OCI-LY1 (cell line): ENCODE measurements at regions not wholly inside any gene's neighbourhood (a gene's known extent, or its start where the extent isn't known, plus 50 kb on each side); places are given as distances from the start of the nearest gene placed in this dataset.

ENCODE experiments used
- H2AFZ ChIP-seq: fragments of 200-600 bp; sonication (generic), shearing (Covaris generic); 2 replicates; pipeline ENCODE4 v1.6.0; 2014; ENCODE audit warnings: antibody characterized with exemption, mild to moderate bottlenecking, low read length
- H3F3A ChIP-seq: fragments of 200-600 bp; sonication (generic), shearing (Covaris generic); 2 replicates; pipeline ENCODE4 v1.6.0; 2014; ENCODE audit warnings: mild to moderate bottlenecking, antibody characterized with exemption, low read length, moderate library complexity; ENCODE audit not compliant: insufficient read depth
- H3K27ac ChIP-seq: fragments of 200-600 bp; sonication (generic); 2 replicates; pipeline ENCODE4 v1.5.1; 2014; ENCODE audit warnings: low read length, mixed run types, mild to moderate bottlenecking, low read depth; ENCODE audit not compliant: poor library complexity, severe bottlenecking
- H3K27me3 ChIP-seq: fragments of 200-600 bp; sonication (generic); 2 replicates; pipeline ENCODE4 v1.6.0; 2014; ENCODE audit warnings: antibody characterized with exemption, mild to moderate bottlenecking, low read length, moderate library complexity; ENCODE audit not compliant: insufficient read depth
- H3K36me3 ChIP-seq: fragments of 200-600 bp; sonication (generic); 2 replicates; pipeline ENCODE4 v1.6.1; 2014; ENCODE audit warnings: mild to moderate bottlenecking, antibody characterized with exemption, low read length, moderate library complexity, mixed read lengths; ENCODE audit not compliant: insufficient read depth
- H3K4me1 ChIP-seq: fragments of 200-600 bp; sonication (generic); 2 replicates; pipeline ENCODE4 v1.5.1; 2014; ENCODE audit warnings: mild to moderate bottlenecking, low read length, moderate library complexity; ENCODE audit not compliant: insufficient read depth, severe bottlenecking
- H3K4me2 ChIP-seq: fragments of 200-600 bp; sonication (generic), shearing (Covaris generic); 2 replicates; pipeline ENCODE4 v1.6.1; 2014; ENCODE audit warnings: low read length
- H3K4me3 ChIP-seq: fragments of 200-600 bp; sonication (generic); 2 replicates; pipeline ENCODE4 v1.5.1; 2014; ENCODE audit warnings: low read length, low read depth, mild to moderate bottlenecking, mixed read lengths; ENCODE audit not compliant: poor library complexity, severe bottlenecking
- H3K79me2 ChIP-seq: fragments of 200-600 bp; shearing (Covaris generic); 2 replicates; pipeline ENCODE4 v1.6.1; 2016; ENCODE audit warnings: mixed run types, low read length, mixed read lengths; ENCODE audit not compliant: insufficient read depth
- H3K9ac ChIP-seq: fragments of 200-600 bp; sonication (generic), shearing (Covaris generic); 2 replicates; pipeline ENCODE4 v1.6.1; 2014; ENCODE audit warnings: mild to moderate bottlenecking, low read length, mixed read lengths
- H3K9me2 ChIP-seq: fragments of 200-600 bp; sonication (generic), shearing (Covaris generic); 2 replicates; pipeline ENCODE4 v1.6.1; 2014; ENCODE audit warnings: low read depth, mild to moderate bottlenecking, low read length, mixed read lengths
- H3K9me3 ChIP-seq: fragments of 200-600 bp; shearing (Covaris generic); 2 replicates; pipeline ENCODE4 v1.6.1; 2014; ENCODE audit warnings: low read length, mixed read lengths
- H4K20me1 ChIP-seq: fragments of 200-600 bp; sonication (generic), shearing (Covaris generic); 2 replicates; pipeline ENCODE4 v1.6.0; 2016; ENCODE audit warnings: mild to moderate bottlenecking, low read length; ENCODE audit not compliant: insufficient read depth
- CTCF ChIP-seq: fragments of 200-600 bp; sonication (generic), shearing (Covaris generic); IDR thresholded peaks from 2 replicates; pipeline ENCODE4 v1.5.1; 2017; ENCODE audit warnings: mild to moderate bottlenecking, antibody characterized with exemption, low read length, moderate library complexity, mixed read lengths
- EZH2 ChIP-seq: fragments of 200-600 bp; sonication (generic), shearing (Covaris generic); IDR thresholded peaks from 2 replicates; pipeline ENCODE4 v1.8.0; 2017; ENCODE audit warnings: borderline replicate concordance, mixed run types, mild to moderate bottlenecking, antibody characterized with exemption, low read length, moderate library complexity, mixed read lengths

DNA sequence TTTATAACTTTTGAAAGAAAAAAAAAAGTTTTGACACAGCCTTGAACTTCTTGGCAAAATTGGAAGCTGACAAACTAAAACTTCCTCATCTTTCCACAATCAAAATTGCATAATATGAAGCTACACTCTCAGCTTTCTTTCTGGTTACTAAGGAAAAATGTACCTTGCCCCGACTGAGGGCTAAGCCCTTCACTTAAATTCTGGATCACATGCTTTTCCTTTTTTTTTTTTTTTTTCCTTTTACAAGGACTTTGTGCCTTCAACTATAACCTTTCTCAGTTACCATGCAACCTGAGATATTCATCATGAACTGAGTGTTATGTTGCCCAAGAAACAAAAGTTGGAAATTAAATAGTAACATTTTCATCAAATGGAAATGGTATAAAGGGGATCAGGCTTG is 188.5 kb upstream of the CARD18 start:
- no peak overlapping the region for H2AFZ ChIP-seq
- no peaks in the 10 kb centered on the region for H3F3A ChIP-seq
- no peaks in the 10 kb centered on the region for H3K9me3 ChIP-seq
- no peak overlapping the region for H3K4me2 ChIP-seq
- H3K79me2 ChIP-seq, result no peaks in the 10 kb centered on the region
- no peaks in the 10 kb centered on the region for H3K4me1 ChIP-seq
- no peaks in the 10 kb centered on the region for H3K9me2 ChIP-seq
- no peak overlapping the region for H3K9ac ChIP-seq
- H3K27ac ChIP-seq, result no peak overlapping the region
- H3K4me3 ChIP-seq, result no peak overlapping the region
- H4K20me1 ChIP-seq, result no peaks in the 10 kb centered on the region
- TF ChIP-seq CTCF (no peak), EZH2 (no peak)
- H3K27me3 ChIP-seq, result no peaks in the 10 kb centered on the region
- no peaks in the 10 kb centered on the region for H3K36me3 ChIP-seq

DNA sequence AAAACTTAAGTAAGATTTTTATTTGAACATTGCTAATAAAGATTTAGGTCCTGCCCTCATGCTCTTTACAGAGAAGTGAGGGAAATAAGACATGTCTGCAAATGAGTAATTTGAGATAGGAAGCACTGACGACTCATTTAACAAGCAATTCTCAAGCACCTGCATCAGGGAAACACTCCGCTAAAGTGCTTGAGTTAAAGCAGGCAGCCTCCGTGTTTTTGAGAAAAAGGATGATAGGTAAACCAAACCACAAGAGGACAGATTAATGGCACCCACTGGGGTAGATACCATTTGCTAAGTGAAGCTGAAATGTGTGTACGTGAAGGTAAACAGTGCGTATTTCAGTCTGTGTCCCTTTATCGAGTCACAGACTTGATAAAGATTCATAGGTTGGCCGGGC is 184.6 kb upstream of the CARD18 start:
- Histone ChIP-seq H3F3A (no peaks in the 10 kb centered on the region), H3K9me2 (no peaks in the 10 kb centered on the region), H4K20me1 (no peaks in the 10 kb centered on the region), H3K27ac (no peak overlapping the region), H3K36me3 (no peaks in the 10 kb centered on the region), H3K27me3 (no peaks in the 10 kb centered on the region), H3K4me3 (no peak overlapping the region), H2AFZ (no peak overlapping the region), H3K9ac (no peak overlapping the region), H3K9me3 (no peaks in the 10 kb centered on the region), H3K4me1 (no peaks in the 10 kb centered on the region), H3K79me2 (no peaks in the 10 kb centered on the region), H3K4me2 (no peak overlapping the region)
- TF ChIP-seq EZH2 (no peak), CTCF (no peak)

GRCh38 chr11:105321696-105322095 is 182.1 kb upstream of the CARD18 start:
- Histone ChIP-seq H3K9me2 (no peaks in the 10 kb centered on the region), H3K4me2 (no peak overlapping the region), H2AFZ (no peak overlapping the region), H3K79me2 (no peaks in the 10 kb centered on the region), H4K20me1 (no peaks in the 10 kb centered on the region), H3K36me3 (no peaks in the 10 kb centered on the region), H3K4me1 (no peaks in the 10 kb centered on the region), H3K9ac (no peak overlapping the region), H3K27me3 (no peaks in the 10 kb centered on the region), H3K27ac (no peak overlapping the region), H3K9me3 (no peaks in the 10 kb centered on the region), H3K4me3 (no peak overlapping the region), H3F3A (no peaks in the 10 kb centered on the region)
- TF ChIP-seq CTCF (no peak), EZH2 (no peak)
